LNCAP (cell line): ENCODE measurements at regions not wholly inside any gene's neighbourhood (a gene's known extent, or its start where the extent isn't known, plus 50 kb on each side); places are given as distances from the start of the nearest gene placed in this dataset.

ENCODE experiments used
- TF ChIP-seq, protein P1 (sequence below): fragments of 450-650 bp; IDR thresholded peaks from 2 replicates; pipeline ENCODE4 v1.5.1; 2017; ENCODE audit warnings: mild to moderate bottlenecking

- TF ChIP-seq, protein P1, sequence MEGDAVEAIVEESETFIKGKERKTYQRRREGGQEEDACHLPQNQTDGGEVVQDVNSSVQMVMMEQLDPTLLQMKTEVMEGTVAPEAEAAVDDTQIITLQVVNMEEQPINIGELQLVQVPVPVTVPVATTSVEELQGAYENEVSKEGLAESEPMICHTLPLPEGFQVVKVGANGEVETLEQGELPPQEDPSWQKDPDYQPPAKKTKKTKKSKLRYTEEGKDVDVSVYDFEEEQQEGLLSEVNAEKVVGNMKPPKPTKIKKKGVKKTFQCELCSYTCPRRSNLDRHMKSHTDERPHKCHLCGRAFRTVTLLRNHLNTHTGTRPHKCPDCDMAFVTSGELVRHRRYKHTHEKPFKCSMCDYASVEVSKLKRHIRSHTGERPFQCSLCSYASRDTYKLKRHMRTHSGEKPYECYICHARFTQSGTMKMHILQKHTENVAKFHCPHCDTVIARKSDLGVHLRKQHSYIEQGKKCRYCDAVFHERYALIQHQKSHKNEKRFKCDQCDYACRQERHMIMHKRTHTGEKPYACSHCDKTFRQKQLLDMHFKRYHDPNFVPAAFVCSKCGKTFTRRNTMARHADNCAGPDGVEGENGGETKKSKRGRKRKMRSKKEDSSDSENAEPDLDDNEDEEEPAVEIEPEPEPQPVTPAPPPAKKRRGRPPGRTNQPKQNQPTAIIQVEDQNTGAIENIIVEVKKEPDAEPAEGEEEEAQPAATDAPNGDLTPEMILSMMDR = no peak
These were observed 1505.2 kb downstream of the AMY1C start for GRCh38 chr1:105254906-105255305.

GRCh38 chr1:105260001-105260400 lies 1510.3 kb downstream of the AMY1C start:
- TF ChIP-seq, protein P1 = no peak

GRCh38 chr1:105270966-105271365 lies 1521.3 kb downstream of the AMY1C start:
- TF ChIP-seq, protein P1 = no peak

DNA sequence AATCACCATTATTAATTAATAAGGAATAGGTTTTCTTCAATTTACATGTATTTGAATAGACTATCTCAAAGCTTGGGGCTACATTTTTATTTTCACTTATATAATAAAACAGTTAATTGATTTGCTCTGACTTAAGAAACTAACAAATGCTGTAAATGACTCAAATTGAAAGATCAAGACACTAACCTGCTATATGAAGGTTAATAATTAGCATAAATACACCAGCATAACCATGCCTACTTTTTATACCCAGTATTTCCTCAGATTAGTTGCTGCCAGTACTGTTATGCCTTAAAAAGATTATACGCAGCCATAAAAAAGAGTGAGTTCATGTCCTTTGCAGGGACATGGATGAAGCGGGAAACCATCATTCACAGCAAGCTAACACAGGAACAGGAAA lies 1545.1 kb downstream of the AMY1C start:
- TF ChIP-seq, protein P1 = no peak

DNA sequence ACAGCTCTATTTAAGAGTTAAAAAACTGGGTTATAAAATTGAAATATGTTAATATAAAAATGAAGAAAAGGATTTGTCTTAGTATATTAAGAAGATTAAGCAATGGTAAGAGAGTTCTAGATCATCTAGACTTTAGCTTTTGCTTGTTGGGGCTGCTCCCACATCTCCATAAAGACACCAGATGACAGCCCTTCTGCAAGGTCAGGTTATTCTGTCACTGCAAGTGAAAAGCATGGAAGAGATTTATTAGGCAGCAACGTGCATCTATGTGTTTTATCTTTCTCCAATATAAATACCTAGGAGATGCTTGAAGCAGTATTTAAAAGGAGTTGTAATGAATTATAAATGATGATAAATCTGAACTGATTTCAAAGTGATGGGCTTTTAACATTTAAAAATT lies 1560.4 kb downstream of the AMY1C start:
- TF ChIP-seq, protein P1 = no peak

DNA sequence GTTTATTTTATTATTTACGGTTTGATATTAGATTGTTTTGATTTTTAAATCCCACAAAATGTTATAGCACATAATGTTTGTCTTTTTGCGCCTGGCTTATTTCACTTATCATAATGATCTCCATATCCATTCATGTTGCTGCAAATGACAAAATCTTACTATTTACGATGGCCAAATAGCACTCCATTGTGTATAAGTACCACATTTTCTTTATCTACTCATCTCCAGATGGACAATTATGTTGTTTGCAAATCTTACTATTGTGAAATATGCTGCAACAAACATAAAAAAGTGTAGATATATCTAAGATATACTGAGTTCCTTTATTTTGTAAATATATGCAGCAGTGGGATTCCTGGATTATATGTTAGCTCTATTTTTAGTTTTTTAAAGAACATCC lies 1568.3 kb downstream of the AMY1C start:
- TF ChIP-seq, protein P1 = no peak

DNA sequence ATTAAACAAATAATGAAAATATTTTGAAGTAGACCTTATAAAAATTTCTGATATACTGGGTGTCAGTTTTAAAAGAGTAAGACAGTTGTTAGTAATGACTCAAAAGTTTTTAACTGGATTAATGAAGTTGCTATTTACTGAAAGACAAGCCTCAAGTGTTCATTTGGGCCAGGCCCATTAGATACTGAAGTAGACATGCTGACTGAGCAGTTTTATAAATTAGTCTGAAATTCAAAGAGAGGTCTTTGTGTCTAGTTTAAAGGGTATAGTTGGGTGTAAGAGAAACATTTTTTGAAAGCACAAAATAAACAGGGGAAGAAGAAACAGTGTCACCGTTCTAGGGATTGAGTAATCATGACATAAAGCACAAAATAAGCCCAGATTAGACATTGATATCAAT lies 1577.2 kb downstream of the AMY1C start:
- TF ChIP-seq, protein P1 = no peak

DNA sequence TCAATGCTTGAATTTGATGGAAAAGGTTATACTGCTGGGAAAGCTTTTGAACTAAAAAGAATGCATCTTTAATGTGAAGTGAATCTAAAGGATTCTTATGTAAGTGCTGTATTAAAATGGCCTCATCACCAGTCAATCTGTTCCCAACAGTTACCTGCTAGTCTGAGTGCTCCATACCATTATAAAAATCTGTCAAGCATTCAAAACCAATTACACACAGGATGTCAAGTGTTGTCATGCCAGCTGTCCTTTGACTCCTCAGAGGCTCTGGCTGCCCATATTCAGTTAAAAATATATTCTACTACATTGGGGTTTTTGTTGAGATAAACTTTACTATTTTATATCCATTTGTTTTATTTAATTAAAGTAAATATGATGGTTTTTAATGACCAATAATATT lies 1587.7 kb downstream of the AMY1C start:
- TF ChIP-seq, protein P1 = no peak
